Putamen (tissue), 1 donor: ENCODE measurements at regions not wholly inside any gene's neighbourhood (a gene's known extent, or its start where the extent isn't known, plus 50 kb on each side); places are given as distances from the start of the nearest gene placed in this dataset.
"Not testable (repeated sequence)": the region's sequence is repeated elsewhere in the genome, so short reads cannot be mapped to it uniquely, and the experiment has no call there.

Experiments used
- DNase-seq: peaks from one replicate; pipeline ENCODE4 v3.0.0-alpha.2; 2016; ENCODE audit warnings: low spot score

GRCh38 chr6:165791306-165791705 lies 128.3 kb upstream of the PDE10A start:
- no peak for DNase-seq

GRCh38 chr6:165782812-165783211 lies 119.8 kb upstream of the PDE10A start:
- no peak for DNase-seq

GRCh38 chr6:165782134-165782533 lies 119.1 kb upstream of the PDE10A start:
- no peak for DNase-seq

GRCh38 chr6:165777680-165778079 lies 114.6 kb upstream of the PDE10A start:
- no peak for DNase-seq

GRCh38 chr6:165776691-165777090 lies 113.7 kb upstream of the PDE10A start:
- DNase-seq = no peak

GRCh38 chr6:165775721-165776120 lies 112.7 kb upstream of the PDE10A start:
- DNase-seq = no peak

- DNase-seq = no peak
Observed at GRCh38 chr6:165774903-165775601, 112.0 kb upstream of the PDE10A start.

- no peak for DNase-seq
Observed at GRCh38 chr6:165770397-165771082, 107.5 kb upstream of the PDE10A start.

- DNase-seq = no peak
Observed at GRCh38 chr6:165769884-165770283, 106.8 kb upstream of the PDE10A start.

- DNase-seq = no peak
Observed at GRCh38 chr6:165769401-165769800, 106.4 kb upstream of the PDE10A start.

- no peak for DNase-seq
Observed at GRCh38 chr6:165768961-165769360, 105.9 kb upstream of the PDE10A start.

- no peak for DNase-seq
Observed at GRCh38 chr6:165767228-165767627, 104.2 kb upstream of the PDE10A start.

- DNase-seq = no peak
Observed at GRCh38 chr6:165766457-165766856, 103.4 kb upstream of the PDE10A start.

- DNase-seq = no peak
Observed at GRCh38 chr6:165766026-165766425, 103.0 kb upstream of the PDE10A start.

GRCh38 chr6:165765256-165765655 lies 102.2 kb upstream of the PDE10A start:
- not testable (repeated sequence) for DNase-seq

GRCh38 chr6:165762876-165763275 lies 99.8 kb upstream of the PDE10A start:
- DNase-seq = no peak

GRCh38 chr6:165762125-165762524 lies 99.1 kb upstream of the PDE10A start:
- DNase-seq = no peak

GRCh38 chr6:165760803-165761185 lies 97.8 kb upstream of the PDE10A start:
- DNase-seq = no peak

- no peak for DNase-seq
Observed at GRCh38 chr6:165760126-165760802, 97.2 kb upstream of the PDE10A start.

- DNase-seq = no peak
Observed at GRCh38 chr6:165758441-165758840, 95.4 kb upstream of the PDE10A start.

GRCh38 chr6:165755583-165755982 lies 92.5 kb upstream of the PDE10A start:
- DNase-seq = no peak

- no peak for DNase-seq
Observed at GRCh38 chr6:165753506-165753905, 90.5 kb upstream of the PDE10A start.

- no peak for DNase-seq
Observed at GRCh38 chr6:165752451-165752850, 89.4 kb upstream of the PDE10A start.
